ENCODE measurements at regions not wholly inside any gene's neighbourhood (a gene's known extent, or its start where the extent isn't known, plus 50 kb on each side); places are given as distances from the start of the nearest gene placed in this dataset.

GRCh38 chr7:69067397-69067796, 530.9 kb upstream of the AUTS2 start:
- no peak overlapping the region for H2AFZ ChIP-seq (replicated peaks; ENCODE audit: low read length, poor library complexity)
- no CpG with 5 or more reads among the region's 3 CpGs for WGBS, 2 experiments (ENCODE audit: extremely low coverage in 2 of 2, insufficient read length in 1 of 2)
- H2AK5ac ChIP-seq (ENCODE audit: low read depth, low read length) = no peak overlapping the region
- no peaks in the 10 kb centered on the region for H3K79me1 ChIP-seq (ENCODE audit: low read depth in 1 of 2, low read length in 2 of 2)
- H4K91ac ChIP-seq (ENCODE audit: insufficient read depth, low read depth, low read length) = no peak overlapping the region
- ChIA-PET CTCF (no interaction called here), POLR2A (ENCODE audit: unreplicated experiment) (no interaction called here)
- ATAC-seq (ENCODE audit: low read depth) = no peak
- H3K9me3 ChIP-seq (ENCODE audit: control insufficient read depth, insufficient read depth, low read length) = peaks cover 4% of the 10 kb centered on the region
- H3K27me3 ChIP-seq (ENCODE audit: control insufficient read depth, insufficient read depth, low read length) = no peaks in the 10 kb centered on the region
- no peak overlapping the region for H3K4me2 ChIP-seq (ENCODE audit: low read depth, low read length)
- H3K14ac ChIP-seq (replicated peaks; ENCODE audit: low read depth, low read length) = no peak overlapping the region
- no peak overlapping the region for H3K4me3 ChIP-seq (ENCODE audit: insufficient read depth, low read depth, low read length)
- BruUV-seq (replicated peaks) = no TSS peak
- in situ Hi-C loops (cut with MboI; ENCODE audit: low sequenced_read_pairs) (no loop called here), dilution Hi-C loops (cut with HindIII; ENCODE audit: low sequenced_read_pairs, unreplicated experiment) (no loop called here), intact Hi-C loops (cut with micrococcal nuclease) (no loop called here)
- H2BK5ac ChIP-seq (ENCODE audit: low read depth, low read length, poor library complexity, severe bottlenecking) = no peak overlapping the region
- no peak overlapping the region for H2AK9ac ChIP-seq (replicated peaks; ENCODE audit: low read depth, low read length, poor library complexity)
- H3K56ac ChIP-seq (ENCODE audit: extremely low read depth, insufficient read depth, low read length) = no peak overlapping the region
- no peaks in the 10 kb centered on the region for H3K9me1 ChIP-seq (ENCODE audit: insufficient read depth, low read length)
- H3K4ac ChIP-seq (ENCODE audit: low read depth, low read length) = no peak overlapping the region
- no peak overlapping the region for H2BK15ac ChIP-seq (ENCODE audit: low read depth, low read length)
- H4K5ac ChIP-seq (ENCODE audit: low read depth, low read length) = no peak overlapping the region
- no peak overlapping the region for H2BK120ac ChIP-seq (ENCODE audit: low read depth, low read length)
- H3K18ac ChIP-seq (ENCODE audit: low read depth, low read length) = no peak overlapping the region
- no peak overlapping the region for H3K9ac ChIP-seq (ENCODE audit: low read depth, low read length)
- DNase-seq = no peak
- no peak overlapping the region for H2BK20ac ChIP-seq (ENCODE audit: low read depth, low read length)
- no peak overlapping the region for H3K23ac ChIP-seq (ENCODE audit: low read depth, low read length)
- H4K20me1 ChIP-seq (ENCODE audit: insufficient read depth, low read length) = no peaks in the 10 kb centered on the region
- H3K4me1 ChIP-seq (ENCODE audit: control insufficient read depth, insufficient read depth, low read length) = no peaks in the 10 kb centered on the region
- TF ChIP-seq USF2 (IDR thresholded peaks at IDR 0.05; ENCODE audit: low read depth, low read length) (no peak), RFX5 (IDR thresholded peaks at IDR 0.05; ENCODE audit: low read depth, low read length) (no peak), MAFK (IDR thresholded peaks at IDR 0.05; ENCODE audit: low read depth, low read length) (no peak), SMC3 (IDR thresholded peaks at IDR 0.05; ENCODE audit: low read depth, low read length) (no peak), ELK1 (IDR thresholded peaks at IDR 0.05; ENCODE audit: borderline replicate concordance, low read depth, low read length) (no peak), NFE2L2 (IDR thresholded peaks at IDR 0.05; ENCODE audit: low read depth, low read length) (no peak), CTCF (conservative IDR thresholded peaks at IDR 0.05; ENCODE audit: low read depth, low read length) (no peak), RAD21 (IDR thresholded peaks at IDR 0.05; ENCODE audit: low read length) (no peak), MAZ (IDR thresholded peaks at IDR 0.05; ENCODE audit: borderline replicate concordance, low read depth, low read length) (no peak), CHD1 (IDR thresholded peaks at IDR 0.05; ENCODE audit: low read depth, low read length) (no peak), FOS (IDR thresholded peaks at IDR 0.05; ENCODE audit: low read depth, low read length) (no peak), CEBPB (IDR thresholded peaks at IDR 0.05; ENCODE audit: low read depth, low read length) (no peak)
- no peak overlapping the region for H4K8ac ChIP-seq (ENCODE audit: low read depth in 2 of 2, low read length in 2 of 2)
- no peaks in the 10 kb centered on the region for H3K36me3 ChIP-seq (ENCODE audit: control insufficient read depth, insufficient read depth, low read length)
- H3K27ac ChIP-seq (ENCODE audit: insufficient read depth, low read length) = no peak overlapping the region

Measured in IMR-90 (cell line).